Panc1 (cell line): ENCODE measurements at regions not wholly inside any gene's neighbourhood (a gene's known extent, or its start where the extent isn't known, plus 50 kb on each side); places are given as distances from the start of the nearest gene placed in this dataset.

ENCODE experiments used
- TF ChIP-seq, protein P1 (sequence below): fragments of 450-650 bp; IDR thresholded peaks from 2 replicates; pipeline ENCODE4 v1.5.1; 2017; ENCODE audit warnings: mild to moderate bottlenecking
- TF ChIP-seq, protein P2 (sequence below), 2 experiments: IDR thresholded peaks; 2 replicates each; pipeline ENCODE4 v1.6.1; 2011 to 2012; ENCODE audit warnings: low read depth in 2 of 2, control low read depth in 1 of 2, low read length in 1 of 2, mild to moderate bottlenecking in 1 of 2, moderate library complexity in 1 of 2; ENCODE audit not compliant: insufficient read depth in 1 of 2

DNA sequence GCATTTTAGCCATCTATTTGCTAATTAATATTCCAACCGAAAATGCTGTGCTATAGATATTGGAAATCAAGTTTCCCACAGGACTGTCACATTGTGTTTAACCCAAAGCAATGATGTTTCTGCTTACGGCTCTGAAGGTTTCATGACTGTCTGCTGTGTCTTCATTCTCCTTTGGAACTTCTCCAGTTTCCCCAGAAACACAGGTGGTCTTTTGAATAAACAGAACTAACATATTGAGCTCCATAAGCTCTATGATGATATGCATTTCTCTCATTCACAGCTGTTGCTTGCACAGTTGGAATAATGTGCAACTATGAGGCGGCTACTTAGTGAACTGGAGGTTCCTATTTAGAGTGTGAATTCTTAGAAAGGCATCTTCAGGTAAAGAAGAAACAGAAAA is 266.0 kb upstream of the ID4 start:
- TF ChIP-seq, protein P1, sequence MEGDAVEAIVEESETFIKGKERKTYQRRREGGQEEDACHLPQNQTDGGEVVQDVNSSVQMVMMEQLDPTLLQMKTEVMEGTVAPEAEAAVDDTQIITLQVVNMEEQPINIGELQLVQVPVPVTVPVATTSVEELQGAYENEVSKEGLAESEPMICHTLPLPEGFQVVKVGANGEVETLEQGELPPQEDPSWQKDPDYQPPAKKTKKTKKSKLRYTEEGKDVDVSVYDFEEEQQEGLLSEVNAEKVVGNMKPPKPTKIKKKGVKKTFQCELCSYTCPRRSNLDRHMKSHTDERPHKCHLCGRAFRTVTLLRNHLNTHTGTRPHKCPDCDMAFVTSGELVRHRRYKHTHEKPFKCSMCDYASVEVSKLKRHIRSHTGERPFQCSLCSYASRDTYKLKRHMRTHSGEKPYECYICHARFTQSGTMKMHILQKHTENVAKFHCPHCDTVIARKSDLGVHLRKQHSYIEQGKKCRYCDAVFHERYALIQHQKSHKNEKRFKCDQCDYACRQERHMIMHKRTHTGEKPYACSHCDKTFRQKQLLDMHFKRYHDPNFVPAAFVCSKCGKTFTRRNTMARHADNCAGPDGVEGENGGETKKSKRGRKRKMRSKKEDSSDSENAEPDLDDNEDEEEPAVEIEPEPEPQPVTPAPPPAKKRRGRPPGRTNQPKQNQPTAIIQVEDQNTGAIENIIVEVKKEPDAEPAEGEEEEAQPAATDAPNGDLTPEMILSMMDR, result no peak
- TF ChIP-seq, protein P2, sequence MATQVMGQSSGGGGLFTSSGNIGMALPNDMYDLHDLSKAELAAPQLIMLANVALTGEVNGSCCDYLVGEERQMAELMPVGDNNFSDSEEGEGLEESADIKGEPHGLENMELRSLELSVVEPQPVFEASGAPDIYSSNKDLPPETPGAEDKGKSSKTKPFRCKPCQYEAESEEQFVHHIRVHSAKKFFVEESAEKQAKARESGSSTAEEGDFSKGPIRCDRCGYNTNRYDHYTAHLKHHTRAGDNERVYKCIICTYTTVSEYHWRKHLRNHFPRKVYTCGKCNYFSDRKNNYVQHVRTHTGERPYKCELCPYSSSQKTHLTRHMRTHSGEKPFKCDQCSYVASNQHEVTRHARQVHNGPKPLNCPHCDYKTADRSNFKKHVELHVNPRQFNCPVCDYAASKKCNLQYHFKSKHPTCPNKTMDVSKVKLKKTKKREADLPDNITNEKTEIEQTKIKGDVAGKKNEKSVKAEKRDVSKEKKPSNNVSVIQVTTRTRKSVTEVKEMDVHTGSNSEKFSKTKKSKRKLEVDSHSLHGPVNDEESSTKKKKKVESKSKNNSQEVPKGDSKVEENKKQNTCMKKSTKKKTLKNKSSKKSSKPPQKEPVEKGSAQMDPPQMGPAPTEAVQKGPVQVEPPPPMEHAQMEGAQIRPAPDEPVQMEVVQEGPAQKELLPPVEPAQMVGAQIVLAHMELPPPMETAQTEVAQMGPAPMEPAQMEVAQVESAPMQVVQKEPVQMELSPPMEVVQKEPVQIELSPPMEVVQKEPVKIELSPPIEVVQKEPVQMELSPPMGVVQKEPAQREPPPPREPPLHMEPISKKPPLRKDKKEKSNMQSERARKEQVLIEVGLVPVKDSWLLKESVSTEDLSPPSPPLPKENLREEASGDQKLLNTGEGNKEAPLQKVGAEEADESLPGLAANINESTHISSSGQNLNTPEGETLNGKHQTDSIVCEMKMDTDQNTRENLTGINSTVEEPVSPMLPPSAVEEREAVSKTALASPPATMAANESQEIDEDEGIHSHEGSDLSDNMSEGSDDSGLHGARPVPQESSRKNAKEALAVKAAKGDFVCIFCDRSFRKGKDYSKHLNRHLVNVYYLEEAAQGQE (IDR thresholded peaks at IDR 0.05; ENCODE audit: insufficient read depth in 1 of 2, low read depth in 2 of 2, low read length in 1 of 2), result no peak
